ENCODE measurements at regions not wholly inside any gene's neighbourhood (a gene's known extent, or its start where the extent isn't known, plus 50 kb on each side); places are given as distances from the start of the nearest gene placed in this dataset.

GRCh38 chr11:31972623-31973022 is 118.3 kb upstream of the RCN1 start:
- TF ChIP-seq POLR2A (IDR thresholded peaks at IDR 0.05) = no peak
- TF ChIP-seq CTCF (IDR thresholded peaks at IDR 0.05) = no peak
